H9 (cell line): ENCODE measurements at regions not wholly inside any gene's neighbourhood (a gene's known extent, or its start where the extent isn't known, plus 50 kb on each side); places are given as distances from the start of the nearest gene placed in this dataset.

ENCODE experiments used
- DNase-seq: peaks from one replicate; pipeline ENCODE4 v3.0.0-alpha.2; 2017
- H2AFZ ChIP-seq: one replicate; pipeline ENCODE4 v1.6.1; 2013; ENCODE audit warnings: mild to moderate bottlenecking, low read length, control low read depth, moderate library complexity
- H2AK5ac ChIP-seq: 2 replicates; pipeline ENCODE4 v1.6.1; 2013; ENCODE audit warnings: low read length, control low read depth, mixed read lengths; ENCODE audit not compliant: insufficient read length
- H2BK120ac ChIP-seq: one replicate; pipeline ENCODE4 v1.6.1; 2013; ENCODE audit warnings: low read depth, mild to moderate bottlenecking, low read length, control low read depth, inconsistent platforms; ENCODE audit not compliant: poor library complexity, severe bottlenecking
- H2BK12ac ChIP-seq: 2 replicates; pipeline ENCODE4 v1.6.1; 2013; ENCODE audit warnings: low read length, control low read depth, mixed read lengths, low read depth; ENCODE audit not compliant: insufficient read length
- H2BK15ac ChIP-seq: 2 replicates; pipeline ENCODE4 v1.6.1; 2013; ENCODE audit warnings: low read depth, low read length, control low read depth
- H2BK20ac ChIP-seq: one replicate; pipeline ENCODE4 v1.6.1; 2013; ENCODE audit warnings: low read depth, mild to moderate bottlenecking, low read length, control low read depth, inconsistent platforms; ENCODE audit not compliant: poor library complexity, severe bottlenecking
- H2BK5ac ChIP-seq: 2 replicates; pipeline ENCODE4 v1.6.1; 2013; ENCODE audit warnings: low read length, control low read depth, mixed read lengths; ENCODE audit not compliant: insufficient read length
- H3K14ac ChIP-seq: 2 replicates; pipeline ENCODE4 v1.6.1; 2013; ENCODE audit warnings: low read length, control low read depth; ENCODE audit not compliant: insufficient read depth
- H3K18ac ChIP-seq: 2 replicates; pipeline ENCODE4 v1.6.1; 2013; ENCODE audit warnings: low read depth, mild to moderate bottlenecking, mixed read lengths, low read length, control low read depth; ENCODE audit not compliant: insufficient read length
- H3K23ac ChIP-seq: 2 replicates; pipeline ENCODE4 v1.6.1; 2013; ENCODE audit warnings: low read length, control low read depth, mixed read lengths, low read depth; ENCODE audit not compliant: insufficient read length
- H3K23me2 ChIP-seq: 2 replicates; pipeline ENCODE4 v1.6.1; 2013; ENCODE audit warnings: low read depth, mild to moderate bottlenecking, mixed read lengths, low read length, control low read depth; ENCODE audit not compliant: insufficient read length, poor library complexity, severe bottlenecking
- H3K27ac ChIP-seq: 2 replicates; pipeline ENCODE4 v1.5.1; 2013; ENCODE audit warnings: low read length, control low read depth, mixed read lengths, low read depth; ENCODE audit not compliant: insufficient read length
- H3K27me3 ChIP-seq: 2 replicates; pipeline ENCODE4 v1.6.1; 2013; ENCODE audit warnings: low read length, control low read depth, inconsistent platforms; ENCODE audit not compliant: insufficient read depth
- H3K4ac ChIP-seq: 2 replicates; pipeline ENCODE4 v1.6.1; 2013; ENCODE audit warnings: low read depth, mild to moderate bottlenecking, control low read depth, inconsistent platforms, low read length, moderate library complexity
- H3K4me1 ChIP-seq: 2 replicates; pipeline ENCODE4 v1.6.1; 2013; ENCODE audit warnings: low read length, control low read depth, inconsistent platforms; ENCODE audit not compliant: insufficient read depth
- H3K4me2 ChIP-seq: 2 replicates; pipeline ENCODE4 v1.6.1; 2013; ENCODE audit warnings: low read length, control low read depth, mixed read lengths; ENCODE audit not compliant: insufficient read length, insufficient read depth
- H3K56ac ChIP-seq: 2 replicates; pipeline ENCODE4 v1.6.1; 2013; ENCODE audit warnings: low read depth, mild to moderate bottlenecking, mixed read lengths, low read length, control low read depth; ENCODE audit not compliant: insufficient read length
- H3K79me1 ChIP-seq: 2 replicates; pipeline ENCODE4 v1.6.1; 2013; ENCODE audit warnings: low read depth, mild to moderate bottlenecking, moderate library complexity, low read length, control low read depth, inconsistent platforms; ENCODE audit not compliant: insufficient read depth, poor library complexity, severe bottlenecking
- H3K79me2 ChIP-seq: 2 replicates; pipeline ENCODE4 v1.6.1; 2013; ENCODE audit warnings: low read length, control low read depth, inconsistent platforms; ENCODE audit not compliant: insufficient read depth
- H3K9ac ChIP-seq: 2 replicates; pipeline ENCODE4 v1.6.1; 2013; ENCODE audit warnings: low read length, control low read depth, mixed read lengths; ENCODE audit not compliant: insufficient read length; ENCODE audit errors: extremely low read depth
- H3K9me3 ChIP-seq: one replicate; pipeline ENCODE4 v1.6.1; 2013; ENCODE audit warnings: low read depth, low read length, inconsistent platforms; ENCODE audit not compliant: control insufficient read depth
- H3T11ph ChIP-seq: one replicate; pipeline ENCODE4 v1.6.1; 2013; ENCODE audit warnings: mild to moderate bottlenecking, low read length, control low read depth, inconsistent platforms
- H4K20me1 ChIP-seq: one replicate; pipeline ENCODE4 v1.6.1; 2013; ENCODE audit not compliant: control insufficient read depth, insufficient read length, insufficient read depth
- H4K5ac ChIP-seq: 2 replicates; pipeline ENCODE4 v1.6.1; 2013; ENCODE audit warnings: low read depth, mild to moderate bottlenecking, mixed read lengths, low read length, control low read depth; ENCODE audit not compliant: insufficient read length
- H4K8ac ChIP-seq: replicated peaks from 2 replicates; pipeline ENCODE4 v1.6.1; 2013; ENCODE audit warnings: low read length, control low read depth, mixed read lengths, low read depth; ENCODE audit not compliant: insufficient read length
- H4K91ac ChIP-seq: 2 replicates; pipeline ENCODE4 v1.6.1; 2013; ENCODE audit warnings: low read depth, mild to moderate bottlenecking, moderate library complexity, mixed read lengths, low read length, control low read depth; ENCODE audit not compliant: insufficient read length
- H3K27ac Mint-ChIP-seq, 3 experiments: 2 replicates in 2 of 3; 3 replicates in 1 of 3; pipeline ENCODE4 v1.8.0; 2020 to 2021; ENCODE audit warnings: mixed read lengths in 3 of 3, mild to moderate bottlenecking in 1 of 3, moderate library complexity in 1 of 3
- H3K27me3 Mint-ChIP-seq: 2 replicates; pipeline ENCODE4 v1.8.0; 2021; ENCODE audit warnings: low read depth, mild to moderate bottlenecking, moderate library complexity, mixed read lengths
- H3K36me3 Mint-ChIP-seq, 3 experiments: 2 replicates in 2 of 3; 3 replicates in 1 of 3; pipeline ENCODE4 v1.8.0; 2020 to 2021; ENCODE audit warnings: low read depth in 3 of 3, mixed read lengths in 3 of 3; ENCODE audit not compliant: insufficient read depth in 1 of 3
- H3K4me1 Mint-ChIP-seq, 2 experiments: 2 replicates each; pipeline ENCODE4 v1.8.0; 2020; ENCODE audit warnings: mixed read lengths in 2 of 2
- H3K4me3 Mint-ChIP-seq, 2 experiments: 2 replicates in 1 of 2; 3 replicates in 1 of 2; pipeline ENCODE4 v1.8.0; 2020 to 2021; ENCODE audit warnings: mild to moderate bottlenecking in 2 of 2, mixed read lengths in 2 of 2, moderate library complexity in 1 of 2
- H3K9me3 Mint-ChIP-seq, 2 experiments: 2 replicates in 1 of 2; 3 replicates in 1 of 2; pipeline ENCODE4 v1.8.0; 2020; ENCODE audit warnings: mild to moderate bottlenecking in 2 of 2, mixed read lengths in 2 of 2, moderate library complexity in 1 of 2
- WGBS: extraction: QIAGEN DNeasy Blood & Tissue Kit; methylation state at CpG from one replicate; pipeline ENCODE4 v1.1.7; 2013; ENCODE audit warnings: missing lambda C conversion rate, low lambda C conversion rate, mixed read lengths; ENCODE audit not compliant: insufficient read length; ENCODE audit errors: extremely low coverage; 5-methylcytosine and 5-hydroxymethylcytosine counted together
- TF ChIP-seq, protein P1 (sequence below): fragments of 200-600 bp; sonication (generic); conservative IDR thresholded peaks from 3 replicates; pipeline ENCODE4 v1.8.0; 2021; ENCODE audit warnings: antibody characterized with exemption, mild to moderate bottlenecking

DNA sequence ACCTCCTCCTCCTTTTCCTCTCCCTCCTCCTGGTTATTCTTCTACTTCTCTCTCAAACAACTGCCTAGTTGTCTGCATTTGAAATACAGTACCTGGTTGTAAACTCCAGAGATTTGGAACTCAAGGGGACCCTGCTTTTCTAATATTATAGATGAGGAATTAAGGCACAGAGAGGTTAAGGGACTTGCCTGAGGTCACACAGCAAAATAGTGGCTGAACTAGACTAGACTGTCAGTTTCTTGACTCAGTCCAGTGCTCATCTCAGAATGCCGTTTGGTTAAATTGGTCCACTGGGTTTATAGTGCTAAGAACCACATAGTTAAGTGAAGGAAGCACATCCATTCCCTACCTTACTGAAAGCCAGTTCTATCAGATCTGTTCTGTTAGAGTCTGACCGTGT lies 105.9 kb upstream of the VASH1 start:
- Histone ChIP-seq H3K14ac (no peak overlapping the region), H2BK20ac (no peak overlapping the region), H2AFZ (no peak overlapping the region), H2BK5ac (no peak overlapping the region), H3K79me1 (no peaks in the 10 kb centered on the region), H3K27me3 (no peaks in the 10 kb centered on the region), H3K9ac (no peak overlapping the region), H3K18ac (no peak overlapping the region), H2BK15ac (no peak overlapping the region), H2AK5ac (no peak overlapping the region), H3K56ac (no peak overlapping the region), H3T11ph (no peak overlapping the region), H4K20me1 (no peaks in the 10 kb centered on the region), H2BK12ac (no peak overlapping the region), H3K23ac (no peak overlapping the region), H3K4ac (no peak overlapping the region), H3K23me2 (no peaks in the 10 kb centered on the region), H3K9me3 (peaks cover 5% of the 10 kb centered on the region), H3K79me2 (no peaks in the 10 kb centered on the region), H3K4me2 (no peak overlapping the region), H4K5ac (no peak overlapping the region), H3K4me1 (no peaks in the 10 kb centered on the region), H3K27ac (no peak overlapping the region), H4K8ac (no peak overlapping the region), H4K91ac (no peak overlapping the region), H2BK120ac (no peak overlapping the region)
- peaks cover 16 to 18% of the 10 kb centered on the region in 2 experiments for H3K9me3 Mint-ChIP-seq
- H3K36me3 Mint-ChIP-seq: peaks cover 0 to 15% (median 0%) of the 10 kb centered on the region in 3 experiments; a peak in 1 of 7 replicates
- no peaks in the 10 kb centered on the region for H3K4me1 Mint-ChIP-seq
- WGBS: no CpG with 5 or more reads among the region's 2 CpGs
- TF ChIP-seq, protein P1, sequence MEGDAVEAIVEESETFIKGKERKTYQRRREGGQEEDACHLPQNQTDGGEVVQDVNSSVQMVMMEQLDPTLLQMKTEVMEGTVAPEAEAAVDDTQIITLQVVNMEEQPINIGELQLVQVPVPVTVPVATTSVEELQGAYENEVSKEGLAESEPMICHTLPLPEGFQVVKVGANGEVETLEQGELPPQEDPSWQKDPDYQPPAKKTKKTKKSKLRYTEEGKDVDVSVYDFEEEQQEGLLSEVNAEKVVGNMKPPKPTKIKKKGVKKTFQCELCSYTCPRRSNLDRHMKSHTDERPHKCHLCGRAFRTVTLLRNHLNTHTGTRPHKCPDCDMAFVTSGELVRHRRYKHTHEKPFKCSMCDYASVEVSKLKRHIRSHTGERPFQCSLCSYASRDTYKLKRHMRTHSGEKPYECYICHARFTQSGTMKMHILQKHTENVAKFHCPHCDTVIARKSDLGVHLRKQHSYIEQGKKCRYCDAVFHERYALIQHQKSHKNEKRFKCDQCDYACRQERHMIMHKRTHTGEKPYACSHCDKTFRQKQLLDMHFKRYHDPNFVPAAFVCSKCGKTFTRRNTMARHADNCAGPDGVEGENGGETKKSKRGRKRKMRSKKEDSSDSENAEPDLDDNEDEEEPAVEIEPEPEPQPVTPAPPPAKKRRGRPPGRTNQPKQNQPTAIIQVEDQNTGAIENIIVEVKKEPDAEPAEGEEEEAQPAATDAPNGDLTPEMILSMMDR: no peak
- no peak for DNase-seq
- H3K27ac Mint-ChIP-seq: no peak overlapping the region
- no peak overlapping the region for H3K4me3 Mint-ChIP-seq
- peaks cover under 1% of the 10 kb centered on the region for H3K27me3 Mint-ChIP-seq
